Head of caudate nucleus (tissue), 42 donors: ENCODE measurements at regions not wholly inside any gene's neighbourhood (a gene's known extent, or its start where the extent isn't known, plus 50 kb on each side); places are given as distances from the start of the nearest gene placed in this dataset.
"Not testable (repeated sequence)": the region's sequence is repeated elsewhere in the genome, so short reads cannot be mapped to it uniquely, and the experiment has no call there.

Experiments
- DNase-seq, 42 donors: peaks; one replicate each; pipeline versions ENCODE4 v3.0.0 to v3.0.0-alpha.2; 2020 to 2021; ENCODE audit warnings: mixed read lengths in 7 of 42
- intact Hi-C: fragments of 100-400 bp; cut with DNase I; formaldehyde crosslinking; loops from one replicate; pipeline ENCODE4 v1.15.0; 2022

DNA sequence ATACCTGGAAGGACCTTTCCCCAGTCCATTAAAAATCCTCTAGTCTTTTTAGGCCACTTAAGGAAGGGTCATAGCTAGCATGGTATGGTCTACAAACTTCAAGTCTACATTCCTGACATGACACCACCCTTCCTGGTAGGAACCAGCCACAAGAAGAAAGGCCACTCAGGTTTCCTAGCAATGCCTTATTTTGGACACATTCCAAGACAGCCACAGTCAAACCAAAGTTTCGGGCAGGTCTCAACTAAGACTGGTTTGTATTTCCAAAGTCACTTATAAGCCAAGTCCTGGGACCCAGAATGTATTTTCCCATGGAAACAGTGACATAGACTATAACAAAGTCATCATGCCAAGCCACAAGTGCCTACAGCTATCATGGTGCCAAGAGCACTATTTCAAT lies 50.6 kb upstream of the SLC44A3 start:
- intact Hi-C loops, result no loop called here
- DNase-seq, result no peak

DNA sequence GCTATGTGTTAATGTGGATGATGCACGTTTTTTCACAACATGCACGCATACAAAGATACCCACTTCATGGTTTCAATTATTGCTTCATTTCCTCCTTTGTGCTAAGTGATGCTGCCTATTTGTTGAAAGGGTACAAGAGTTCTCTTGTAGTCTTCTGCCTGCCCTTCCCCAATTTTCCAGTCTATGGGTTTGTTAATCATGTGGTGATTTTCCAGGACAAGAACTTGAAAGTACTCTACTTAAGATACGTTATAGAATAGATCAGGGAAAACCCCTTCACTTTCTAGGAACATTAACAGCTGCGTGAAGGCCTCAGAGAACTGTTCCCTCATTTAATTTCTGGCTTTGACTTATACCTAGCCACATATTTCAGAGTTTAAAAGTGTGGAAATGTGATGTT lies 52.1 kb upstream of the SLC44A3 start:
- intact Hi-C loops, result no loop called here
- DNase-seq, result no peak

DNA sequence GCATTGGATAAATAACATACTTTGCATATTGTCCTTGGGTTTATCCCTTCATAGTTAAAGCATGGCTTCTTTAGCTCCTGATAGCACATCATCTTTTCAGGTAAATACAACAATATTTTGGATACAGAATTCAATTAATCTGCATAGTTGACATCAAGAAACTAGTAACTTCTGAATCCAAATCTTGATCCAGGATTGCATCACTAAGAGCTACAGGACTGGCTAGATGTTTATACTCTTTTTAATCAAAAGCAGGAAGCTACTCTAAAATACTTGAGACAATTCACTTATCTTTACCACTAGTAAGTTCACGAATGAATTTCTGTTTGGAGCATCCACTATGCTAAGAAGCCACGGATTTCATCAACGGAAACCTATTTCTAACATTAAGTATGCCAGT lies 54.2 kb upstream of the SLC44A3 start:
- no peak for DNase-seq
- intact Hi-C loops, result no loop called here

DNA sequence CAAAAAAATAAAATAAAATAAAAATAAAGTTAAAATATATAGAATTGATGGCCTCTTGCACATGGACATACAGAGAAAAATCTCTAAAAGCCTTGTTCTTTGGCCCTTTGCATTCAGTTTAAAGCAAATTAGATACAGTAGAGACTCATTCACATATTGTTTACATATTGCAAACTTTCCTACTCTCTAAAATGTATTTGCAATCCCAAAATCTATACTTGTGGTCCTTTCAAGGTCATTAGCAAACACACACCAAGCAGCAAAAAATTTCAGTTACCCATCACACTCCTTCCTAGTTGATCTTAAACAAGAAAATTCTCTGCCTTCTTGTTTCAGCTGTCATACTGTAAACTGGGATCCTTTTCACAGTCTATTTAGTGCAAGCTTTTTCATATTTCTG lies 61.0 kb upstream of the SLC44A3 start:
- DNase-seq, result no peak
- intact Hi-C loops, result no loop called here

DNA sequence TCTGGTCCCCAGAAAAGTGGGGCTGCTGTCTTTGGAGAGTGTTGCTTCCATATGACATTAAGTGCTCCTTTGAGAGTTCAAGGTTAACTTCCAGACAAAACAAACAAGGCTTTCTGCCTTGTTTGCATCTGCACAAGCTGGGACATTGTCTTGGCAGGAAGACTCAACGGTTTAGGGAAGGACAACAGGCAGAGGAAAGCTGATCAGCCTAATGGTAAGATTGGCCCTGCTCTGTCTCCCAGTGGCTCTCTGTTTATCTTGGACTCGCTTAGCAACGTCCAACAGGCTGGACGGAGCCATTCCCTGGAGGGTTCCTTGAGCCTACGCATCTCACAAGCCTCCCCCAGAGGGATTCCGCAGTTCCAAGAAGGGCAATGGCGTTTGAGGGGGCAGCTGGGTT lies 62.2 kb upstream of the SLC44A3 start:
- intact Hi-C loops, result no loop called here
- DNase-seq, result no peak

DNA sequence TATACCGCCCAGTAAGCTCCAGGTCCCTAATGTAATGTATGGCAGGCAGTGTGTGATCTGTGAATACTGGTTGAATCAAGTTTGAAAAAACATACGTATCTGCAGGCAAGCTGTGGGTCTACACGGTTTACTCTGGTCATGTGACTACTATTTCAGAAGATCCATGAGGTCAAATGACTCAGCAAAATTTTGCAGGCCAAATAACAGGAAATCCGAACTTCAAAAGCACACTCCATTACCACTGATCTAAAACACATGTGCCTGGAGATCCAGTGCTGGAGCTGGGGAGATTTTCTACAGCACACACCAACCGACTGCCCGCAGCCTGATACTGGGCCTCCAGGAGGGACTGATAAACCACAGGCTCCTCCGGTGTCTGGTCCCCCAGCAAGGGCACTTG lies 64.5 kb upstream of the SLC44A3 start:
- intact Hi-C loops, result no loop called here
- DNase-seq, result no peak

DNA sequence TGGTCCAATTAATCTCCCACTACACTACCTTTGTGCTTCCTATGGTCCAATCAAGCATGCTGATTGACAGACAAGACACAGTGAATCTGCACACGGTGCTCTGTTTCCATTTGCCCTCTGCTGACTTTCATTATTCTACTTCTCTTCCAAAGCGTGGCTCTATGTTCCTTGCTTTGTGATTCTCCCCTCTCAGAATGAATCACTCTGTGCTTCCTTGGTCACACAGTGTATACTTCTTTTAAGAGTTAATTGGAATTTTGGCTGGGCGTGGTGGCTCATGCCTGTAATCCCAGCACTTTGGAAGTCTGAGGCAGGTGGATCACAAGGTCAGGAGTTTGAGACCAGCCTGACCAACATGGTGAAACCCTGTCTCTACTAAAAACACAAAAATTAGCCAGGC lies 65.1 kb upstream of the SLC44A3 start:
- peak in 1 of 42 donors; percentile 38 for DNase-seq
- intact Hi-C loops, result not testable (repeated sequence)

DNA sequence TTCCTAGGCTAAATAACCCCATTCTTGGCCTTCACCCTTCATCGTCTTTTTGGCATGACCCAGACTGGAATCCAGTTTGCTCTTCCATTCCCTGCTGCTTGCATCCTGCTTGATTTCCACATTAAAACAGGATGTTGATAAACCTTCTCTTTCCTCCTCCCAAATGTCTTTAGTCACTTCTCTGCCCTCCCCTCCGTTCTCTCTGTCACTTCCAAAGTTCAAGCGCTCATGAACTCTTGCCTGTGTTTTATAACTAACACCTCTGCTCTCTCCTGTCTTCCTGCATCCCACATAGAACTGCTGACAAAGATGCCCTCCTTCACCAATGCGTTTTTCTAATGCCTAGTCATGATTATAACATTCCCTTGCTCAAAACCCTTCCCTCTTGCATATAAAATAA lies 65.6 kb upstream of the SLC44A3 start:
- peak in 1 of 42 donors; percentile 9 for DNase-seq
- intact Hi-C loops, result no loop called here

DNA sequence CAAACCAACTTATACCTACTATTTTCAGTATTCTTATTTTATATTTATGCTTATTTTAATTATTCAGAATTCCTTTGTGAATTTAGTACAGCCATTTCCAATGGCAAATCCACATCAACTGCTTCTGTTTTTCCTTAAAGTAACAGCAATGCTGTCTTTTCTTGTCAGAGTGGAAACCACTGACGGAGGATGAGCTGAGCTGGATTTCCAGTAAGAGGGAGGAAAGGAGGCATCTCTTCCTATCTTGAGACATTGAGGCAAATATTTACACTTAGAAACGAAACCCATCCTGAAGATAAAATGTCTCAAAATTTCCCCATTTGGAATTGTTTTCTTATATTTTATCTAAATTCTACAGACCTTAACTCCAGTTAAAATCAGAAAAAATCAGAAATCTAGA lies 66.1 kb upstream of the SLC44A3 start:
- no peak for DNase-seq
- intact Hi-C loops, result no loop called here

DNA sequence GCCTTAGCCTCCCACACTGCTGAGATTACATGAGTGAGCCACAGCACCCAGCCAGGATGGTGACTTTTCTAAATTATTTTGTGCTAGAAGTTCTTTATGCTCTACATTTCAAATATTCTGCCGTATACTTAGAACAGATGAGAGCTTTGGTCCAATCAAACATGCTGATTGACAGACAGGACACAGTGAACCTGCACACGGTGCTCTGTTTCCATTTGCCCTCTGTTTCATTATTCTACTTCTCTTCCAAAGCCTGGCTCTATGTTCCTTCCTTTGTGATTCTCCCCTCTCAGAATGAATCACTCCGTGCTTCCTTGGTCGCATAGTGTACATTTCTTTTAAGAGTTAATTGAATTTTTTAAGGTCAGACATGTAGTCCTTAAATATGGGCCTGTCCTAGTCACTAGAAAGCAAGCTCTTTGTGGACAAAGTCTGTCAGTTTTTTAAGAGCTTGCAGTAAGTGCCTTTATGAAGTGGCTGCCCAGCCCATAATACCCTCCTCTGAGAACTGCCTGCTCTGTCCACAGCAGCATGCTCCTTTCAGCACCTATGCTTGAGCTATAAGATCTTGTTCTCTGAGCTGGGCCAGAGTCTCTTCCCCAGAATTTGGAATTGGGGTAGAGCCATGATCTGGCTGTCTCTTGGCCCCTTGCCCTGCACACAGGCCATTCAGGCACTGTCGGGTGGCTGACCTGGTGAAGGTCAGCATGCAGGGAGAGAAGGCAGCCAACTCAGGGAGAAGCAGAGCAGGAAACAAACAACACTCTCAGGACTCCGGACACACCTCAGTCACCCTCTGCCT lies 66.8 kb upstream of the SLC44A3 start:
- intact Hi-C loops, result no loop called here
- DNase-seq, result no peak

DNA sequence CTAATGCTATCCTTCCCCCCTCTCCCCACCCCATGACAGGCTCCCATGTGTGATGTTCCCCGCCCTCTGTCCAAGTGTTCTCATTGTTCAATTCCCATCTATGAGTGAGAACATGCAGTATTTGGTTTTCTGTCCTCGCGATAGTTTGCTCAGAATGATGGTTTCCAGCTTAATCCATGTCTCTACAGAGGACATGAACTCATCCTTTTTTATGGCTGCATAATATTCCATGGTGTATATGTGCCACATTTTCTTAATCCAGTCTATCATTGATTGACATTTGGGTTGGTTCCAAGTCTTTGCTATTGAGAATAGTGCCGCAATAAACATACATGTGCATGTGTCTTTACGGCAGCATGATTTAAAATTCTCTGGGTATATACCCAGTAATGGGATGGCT lies 68.7 kb upstream of the SLC44A3 start:
- DNase-seq, intact Hi-C loops: not testable (repeated sequence)

DNA sequence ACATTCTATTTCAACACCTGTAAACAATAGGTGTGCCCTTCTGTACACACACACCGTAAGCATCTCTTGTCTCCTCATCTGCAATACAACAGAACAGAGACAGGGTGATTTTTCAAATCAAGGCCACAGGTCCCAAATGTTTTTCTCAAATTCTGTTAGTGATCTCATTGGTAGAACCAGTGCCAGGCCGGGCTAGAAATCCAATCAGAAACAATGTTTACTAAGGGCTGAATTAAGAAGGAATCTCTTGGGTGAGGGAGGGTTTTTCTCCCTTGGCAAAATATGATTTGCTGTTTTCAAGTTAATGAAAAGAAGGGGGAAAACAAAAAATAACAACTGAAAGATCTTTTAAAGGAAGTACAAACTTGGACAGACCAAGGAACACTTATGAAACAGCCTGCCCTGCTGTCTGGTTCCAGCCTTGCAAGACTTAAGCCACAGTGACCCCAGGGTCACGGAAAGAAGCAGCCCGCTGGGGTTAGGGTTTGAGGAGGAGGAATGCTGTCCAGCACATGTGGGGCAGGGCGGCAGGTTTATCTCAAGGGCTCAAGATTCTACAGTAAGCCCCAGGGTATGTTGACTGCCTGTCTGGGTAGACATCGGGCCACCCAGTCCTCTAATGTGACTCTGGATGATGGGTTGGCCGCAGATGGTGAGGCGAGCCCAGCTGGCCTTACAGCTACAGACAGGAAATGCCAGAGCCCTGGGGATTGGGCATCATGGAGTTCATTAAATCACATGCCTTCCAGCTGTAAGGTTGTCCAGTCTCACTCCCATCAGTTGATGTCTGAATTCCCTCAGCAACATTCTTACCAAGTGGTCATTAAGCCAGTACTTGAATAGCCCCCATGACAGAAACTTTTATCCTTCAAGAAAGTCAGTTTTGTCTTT lies 73.3 kb upstream of the SLC44A3 start:
- no peak for DNase-seq
- intact Hi-C loops, result no loop called here

DNA sequence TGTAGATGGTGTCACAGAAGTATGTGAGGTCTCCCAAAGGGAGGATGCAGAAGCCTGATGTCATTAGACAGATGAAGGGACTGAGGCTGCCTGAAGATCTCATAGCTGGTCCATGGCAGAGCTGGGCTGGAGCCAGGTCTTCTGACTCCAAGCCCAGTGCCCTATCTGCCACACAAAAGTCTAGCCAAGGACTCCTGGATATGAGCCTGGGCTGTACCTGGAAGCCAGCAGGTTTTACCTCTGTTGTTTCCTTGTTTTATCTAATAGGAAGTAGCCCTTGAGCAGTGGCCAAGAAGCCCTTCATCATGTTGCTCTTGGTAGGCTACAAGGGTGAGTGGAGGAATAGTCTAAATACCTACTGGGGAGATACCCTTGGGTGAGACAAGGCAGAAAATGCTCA lies 74.4 kb upstream of the SLC44A3 start:
- intact Hi-C loops, result no loop called here

DNA sequence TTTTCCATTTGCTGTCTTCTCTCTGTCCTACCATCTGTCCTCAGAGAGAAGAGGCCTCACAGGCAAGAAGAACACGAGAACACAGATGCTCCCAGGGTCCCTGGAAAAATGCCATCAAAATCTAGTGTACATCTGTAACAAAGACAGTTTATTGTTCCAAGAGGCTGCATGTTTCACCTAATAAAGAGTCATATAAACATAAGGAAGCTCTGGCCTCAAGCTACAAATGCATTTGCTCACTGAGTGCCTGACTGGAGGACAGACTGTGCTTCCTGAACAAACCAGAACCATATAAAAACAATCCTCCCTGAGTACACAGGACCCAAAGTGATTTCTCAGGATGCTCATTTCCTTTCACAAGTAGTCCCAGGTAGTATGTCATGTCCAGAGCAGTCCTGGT lies 76.3 kb upstream of the SLC44A3 start:
- intact Hi-C loops, result no loop called here
- DNase-seq, result peak in 2 of 42 donors; percentile 26 to 39

More for the DNA sequence above, 74.4 kb upstream of the SLC44A3 start:
- DNase-seq, result no peak

DNA sequence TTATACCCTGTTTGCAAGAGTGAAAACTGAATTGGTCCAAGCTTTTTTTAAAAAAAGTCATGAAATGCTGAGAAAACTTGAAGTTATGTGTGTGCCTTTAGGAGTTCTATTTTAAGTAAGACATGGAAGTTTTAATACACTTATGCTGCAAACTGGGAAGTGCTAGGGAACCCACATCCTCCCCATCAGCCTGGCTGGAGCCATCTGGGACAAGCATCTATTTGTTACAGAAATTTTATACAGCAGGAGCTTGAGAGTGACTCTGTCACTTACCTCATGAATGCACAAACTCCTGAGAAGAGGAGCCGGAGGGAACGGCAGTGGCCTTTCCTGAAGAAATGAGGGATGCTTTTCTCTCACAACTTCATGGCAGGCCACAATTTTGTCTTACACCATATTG lies 78.2 kb upstream of the SLC44A3 start:
- intact Hi-C loops, result no loop called here

DNA sequence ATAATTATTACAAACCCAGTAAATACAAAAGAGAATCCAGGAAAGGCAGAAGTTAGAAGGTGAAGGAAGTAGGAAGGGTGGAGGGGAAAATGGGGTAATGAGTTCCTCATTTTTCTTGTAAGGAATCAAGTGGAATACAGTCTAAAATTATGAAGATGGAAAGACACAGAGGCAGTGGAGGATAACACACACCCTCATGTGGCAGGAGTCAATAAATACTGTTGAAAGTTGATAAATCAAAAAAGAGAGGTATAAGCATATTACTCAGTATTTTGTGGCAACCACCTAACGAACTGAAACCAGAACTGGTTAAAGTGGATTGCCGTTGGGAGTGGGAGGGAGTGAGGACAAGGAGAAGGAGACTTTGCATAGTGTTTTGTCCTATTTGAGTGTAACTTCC lies 78.6 kb upstream of the SLC44A3 start:
- no peak for DNase-seq
- intact Hi-C loops, result no loop called here

More for the DNA sequence above, 78.2 kb upstream of the SLC44A3 start:
- no peak for DNase-seq

DNA sequence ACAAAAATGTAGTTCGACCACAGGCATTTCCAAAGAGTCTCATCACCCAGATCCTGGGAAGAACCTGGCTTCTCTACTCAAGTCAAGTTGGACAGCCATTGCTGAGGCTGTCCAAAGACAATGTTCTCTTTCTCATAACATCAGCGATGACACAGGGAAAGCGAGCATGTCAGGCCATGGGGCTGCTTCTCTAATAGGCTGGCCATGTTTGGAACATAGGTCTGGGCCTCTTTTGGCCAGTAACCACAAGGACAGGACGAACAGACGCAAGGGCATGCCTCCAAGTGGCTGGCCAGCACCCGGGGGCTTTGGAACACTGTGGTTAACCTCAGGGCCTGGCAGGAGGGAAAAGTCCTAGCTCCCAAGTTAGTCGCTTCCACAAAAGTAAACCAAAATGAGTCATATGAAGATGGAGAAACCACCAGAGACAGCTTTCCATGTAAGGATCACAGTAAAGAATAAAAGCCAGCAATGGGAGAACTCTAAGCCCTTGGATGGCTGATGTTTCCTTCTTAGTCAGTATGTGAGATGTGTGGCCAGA lies 80.6 kb upstream of the SLC44A3 start:
- no peak for DNase-seq
- intact Hi-C loops, result no loop called here

DNA sequence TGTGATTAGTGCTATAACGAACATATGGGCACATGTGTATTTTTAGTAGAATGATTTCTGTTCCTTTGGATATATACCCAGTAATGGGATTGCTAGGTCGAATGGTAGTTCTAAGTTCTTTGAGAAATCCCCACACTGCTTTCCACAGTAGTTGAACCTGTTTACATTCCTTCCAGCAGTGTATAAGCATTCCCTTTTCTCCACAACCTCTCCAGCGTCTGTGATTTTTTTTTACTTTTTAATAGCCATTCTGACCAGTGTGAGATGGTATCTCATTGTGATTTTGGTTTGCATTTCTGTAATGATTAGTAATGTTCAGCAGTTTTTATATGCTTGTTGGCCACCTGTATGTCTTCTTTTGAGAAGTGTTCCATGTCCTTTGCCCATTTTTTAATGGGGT lies 81.8 kb upstream of the SLC44A3 start:
- intact Hi-C loops, result no loop called here

DNA sequence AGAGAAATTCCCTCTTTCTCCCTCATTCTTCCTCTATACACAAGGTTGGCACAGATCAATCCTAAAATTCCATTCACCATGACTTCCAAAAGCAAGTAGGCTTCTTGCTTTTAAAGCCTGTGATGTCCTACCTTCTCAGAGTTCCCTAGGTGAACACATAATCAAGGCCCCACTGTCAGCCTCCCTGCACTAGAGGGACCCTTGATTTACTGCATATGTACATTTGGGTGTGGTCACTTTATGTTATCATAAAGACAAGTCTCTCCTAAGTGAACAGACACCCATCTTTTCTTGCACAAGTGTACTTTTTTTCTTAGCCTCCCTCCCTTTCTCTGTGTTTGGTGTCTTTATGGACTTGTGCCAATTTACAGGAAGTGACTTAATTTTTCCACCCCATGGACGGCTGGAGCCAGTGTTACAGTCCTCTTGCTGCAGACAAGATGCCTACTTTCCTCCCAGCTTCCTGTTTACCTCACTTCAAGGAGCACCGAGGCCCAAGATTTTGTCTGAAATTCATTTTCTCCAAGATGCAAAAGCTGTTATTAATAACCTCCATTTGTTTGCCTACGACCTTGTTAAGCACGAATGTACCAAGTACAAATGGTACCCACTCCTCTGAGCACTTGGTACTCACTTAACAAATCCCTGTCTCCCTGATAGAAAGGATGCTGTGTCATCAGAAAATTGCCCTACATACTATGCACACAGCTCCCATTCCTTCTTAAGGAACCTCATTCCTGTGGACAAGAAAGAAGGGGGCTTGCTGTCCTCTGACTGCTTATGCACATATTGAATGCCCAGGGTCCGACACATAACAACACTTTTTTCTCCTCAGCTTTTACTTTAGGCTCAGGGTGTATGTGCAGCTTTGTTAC lies 82.8 kb upstream of the SLC44A3 start:
- DNase-seq, result no peak
- intact Hi-C loops, result no loop called here

More for the DNA sequence above, 81.8 kb upstream of the SLC44A3 start:
- no peak for DNase-seq
